Fibroblast of lung (primary cell): ENCODE measurements at regions not wholly inside any gene's neighbourhood (a gene's known extent, or its start where the extent isn't known, plus 50 kb on each side); places are given as distances from the start of the nearest gene placed in this dataset.

Experiments used
- DNase-seq, 2 donors: peaks; one replicate each; pipeline versions ENCODE4 v3.0.0 to v3.0.0-alpha.2; 2010; ENCODE audit warnings: low read depth in 2 of 2
- H2AFZ ChIP-seq: 2 replicates; pipeline ENCODE4 v1.5.1; 2012; ENCODE audit warnings: low read length, control low read depth, inconsistent platforms
- H3K27ac ChIP-seq: 2 replicates; pipeline ENCODE4 v1.5.1; 2011; ENCODE audit warnings: low read length, control low read depth; ENCODE audit not compliant: insufficient read depth
- H3K27me3 ChIP-seq: 2 replicates; pipeline ENCODE4 v1.5.1; 2011; ENCODE audit warnings: mild to moderate bottlenecking, low read length; ENCODE audit not compliant: control insufficient read depth, insufficient read depth
- H3K36me3 ChIP-seq: 2 replicates; pipeline ENCODE4 v1.5.1; 2011; ENCODE audit warnings: low read length; ENCODE audit not compliant: control insufficient read depth, insufficient read depth
- H3K4me1 ChIP-seq: 2 replicates; pipeline ENCODE4 v1.5.1; 2011; ENCODE audit warnings: low read length; ENCODE audit not compliant: control insufficient read depth, insufficient read depth; ENCODE audit errors: extremely low read depth
- H3K4me2 ChIP-seq: 2 replicates; pipeline ENCODE4 v1.5.1; 2011; ENCODE audit warnings: low read length, control low read depth; ENCODE audit not compliant: insufficient read depth; ENCODE audit errors: extremely low read depth
- H3K4me3 ChIP-seq, 4 experiments: fragments of 200-600 bp in 1 of 4; sonication (generic) in 1 of 4; replicated peaks in 1 of 4; 2 replicates each; pipeline ENCODE4 v1.5.1; 2011 to 2016; ENCODE audit warnings: low read length in 4 of 4, low read depth in 3 of 4, mild to moderate bottlenecking in 3 of 4, control low read depth in 2 of 4, inconsistent platforms in 1 of 4, mixed read lengths in 1 of 4; ENCODE audit not compliant: insufficient read depth in 1 of 4; ENCODE audit errors: control extremely low read depth in 1 of 4
- H3K79me2 ChIP-seq: 2 replicates; pipeline ENCODE4 v1.5.1; 2012; ENCODE audit warnings: mild to moderate bottlenecking, low read length, inconsistent platforms; ENCODE audit not compliant: control insufficient read depth, insufficient read depth
- H3K9ac ChIP-seq: 2 replicates; pipeline ENCODE4 v1.5.1; 2011; ENCODE audit warnings: mild to moderate bottlenecking, low read length, control low read depth; ENCODE audit not compliant: insufficient read depth
- H3K9me3 ChIP-seq: 2 replicates; pipeline ENCODE4 v1.5.1; 2012; ENCODE audit warnings: low read depth, low read length; ENCODE audit not compliant: control insufficient read depth, insufficient read depth
- H4K20me1 ChIP-seq: 2 replicates; pipeline ENCODE4 v1.5.1; 2011; ENCODE audit warnings: low read length; ENCODE audit not compliant: control insufficient read depth, insufficient read depth; ENCODE audit errors: extremely low read depth
- CTCF ChIP-seq, 2 donors: IDR thresholded peaks in 1 of 2; conservative IDR thresholded peaks in 1 of 2; 1 replicate in 1 of 2; 2 replicates in 1 of 2; pipeline ENCODE4 v1.5.1; 2011 to 2012; ENCODE audit warnings: low read length in 2 of 2, control low read depth in 1 of 2, inconsistent platforms in 1 of 2, low read depth in 1 of 2, mild to moderate bottlenecking in 1 of 2
- EZH2 ChIP-seq: IDR thresholded peaks from 2 replicates; pipeline ENCODE4 v1.5.1; 2012; ENCODE audit warnings: low read length, control low read depth, mild to moderate bottlenecking; ENCODE audit errors: missing control alignments

- DNase-seq: peak in 1 of 2 donors; percentile 59
- no peaks in the 10 kb centered on the region for H3K36me3 ChIP-seq
Measured at GRCh38 chr3:148598619-148599018, 99.1 kb upstream of the AGTR1 start.

GRCh38 chr3:148599481-148599880, 98.2 kb upstream of the AGTR1 start:
- Histone ChIP-seq H2AFZ (no peak overlapping the region), H3K4me2 (no peak overlapping the region), H3K27ac (no peak overlapping the region), H4K20me1 (no peaks in the 10 kb centered on the region), H3K36me3 (no peaks in the 10 kb centered on the region), H3K4me1 (peaks cover 4% of the 10 kb centered on the region), H3K27me3 (no peaks in the 10 kb centered on the region), H3K9me3 (no peaks in the 10 kb centered on the region), H3K79me2 (no peaks in the 10 kb centered on the region), H3K4me3 (no peak overlapping the region), H3K9ac (no peak overlapping the region)
- no peak for TF ChIP-seq EZH2
- TF ChIP-seq CTCF (conservative IDR thresholded peaks at IDR 0.05 in 1 of 2, IDR thresholded peaks at IDR 0.05 in 1 of 2; ENCODE audit: low read depth in 1 of 2, low read length in 2 of 2): no peak
- no peak for DNase-seq

More at GRCh38 chr3:148598619-148599018, 99.1 kb upstream of the AGTR1 start:
- Histone ChIP-seq H4K20me1 (no peaks in the 10 kb centered on the region), H3K4me1 (peaks cover 4% of the 10 kb centered on the region), H3K4me3 (no peak overlapping the region), H3K79me2 (no peaks in the 10 kb centered on the region), H3K9ac (no peak overlapping the region), H3K27ac (no peak overlapping the region), H3K9me3 (no peaks in the 10 kb centered on the region), H3K4me2 (no peak overlapping the region), H2AFZ (no peak overlapping the region), H3K27me3 (no peaks in the 10 kb centered on the region)
- TF ChIP-seq EZH2 (no peak), CTCF (conservative IDR thresholded peaks at IDR 0.05 in 1 of 2, IDR thresholded peaks at IDR 0.05 in 1 of 2; ENCODE audit: low read depth in 1 of 2, low read length in 2 of 2) (no peak)

- Histone ChIP-seq H3K4me3 (no peak overlapping the region), H3K4me2 (no peak overlapping the region), H3K9me3 (no peaks in the 10 kb centered on the region), H3K79me2 (no peaks in the 10 kb centered on the region), H3K9ac (no peak overlapping the region), H3K36me3 (no peaks in the 10 kb centered on the region), H2AFZ (no peak overlapping the region), H3K27ac (no peak overlapping the region), H4K20me1 (no peaks in the 10 kb centered on the region), H3K4me1 (peaks cover 4% of the 10 kb centered on the region), H3K27me3 (no peaks in the 10 kb centered on the region)
- DNase-seq: no peak
- TF ChIP-seq EZH2 (no peak), CTCF (conservative IDR thresholded peaks at IDR 0.05 in 1 of 2, IDR thresholded peaks at IDR 0.05 in 1 of 2; ENCODE audit: low read depth in 1 of 2, low read length in 2 of 2) (no peak)
Measured at GRCh38 chr3:148600440-148600839, 97.3 kb upstream of the AGTR1 start.
